Germinal center (tissue), 1 donor: ENCODE measurements at regions not wholly inside any gene's neighbourhood (a gene's known extent, or its start where the extent isn't known, plus 50 kb on each side); places are given as distances from the start of the nearest gene placed in this dataset.
"Not testable (repeated sequence)": the region's sequence is repeated elsewhere in the genome, so short reads cannot be mapped to it uniquely, and the experiment has no call there.

Source experiments
- DNase-seq: peaks from one replicate; pipeline ENCODE4 v3.0.0; 2012; ENCODE audit warnings: mixed read lengths, low spot score

GRCh38 chr14:61602003-61602732 lies 93.1 kb upstream of the HIF1A start:
- no peak for DNase-seq

DNA sequence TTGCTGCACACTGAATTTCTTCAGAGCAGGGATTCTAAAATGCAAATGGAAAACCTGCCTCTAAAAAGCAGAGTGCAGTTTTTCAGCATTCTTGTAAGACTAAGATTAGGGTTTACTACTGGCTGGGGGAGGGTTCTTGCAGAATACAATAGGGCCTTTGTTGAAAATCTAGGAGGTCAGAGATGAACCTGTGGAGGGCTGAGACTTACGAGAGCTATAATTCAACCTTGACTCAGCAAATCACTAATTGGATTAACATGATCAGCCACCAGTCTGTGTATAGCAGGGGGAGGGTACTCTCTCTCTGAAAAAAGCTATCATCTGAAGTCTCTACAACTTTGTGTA lies 92.6 kb upstream of the HIF1A start:
- no peak for DNase-seq

DNA sequence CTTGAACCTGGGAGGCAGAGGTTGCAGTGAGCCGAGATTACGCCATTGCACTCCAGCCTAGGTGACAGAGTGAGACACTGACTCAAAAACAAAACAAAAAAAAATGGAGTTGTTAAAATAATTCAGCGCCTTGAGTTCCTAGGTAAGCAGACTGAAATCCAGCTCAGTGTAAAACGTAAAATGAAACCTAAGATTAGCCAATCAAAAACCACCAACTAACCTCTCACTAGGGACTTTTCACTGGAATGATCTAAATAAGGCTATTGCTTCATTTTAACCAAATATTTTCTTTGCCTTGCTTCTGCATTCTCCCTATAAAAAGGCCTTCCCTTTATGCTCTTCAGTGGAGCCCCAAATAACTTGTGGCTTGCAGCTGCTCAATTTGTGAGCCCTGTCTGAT lies 91.6 kb upstream of the HIF1A start:
- DNase-seq, result no peak

DNA sequence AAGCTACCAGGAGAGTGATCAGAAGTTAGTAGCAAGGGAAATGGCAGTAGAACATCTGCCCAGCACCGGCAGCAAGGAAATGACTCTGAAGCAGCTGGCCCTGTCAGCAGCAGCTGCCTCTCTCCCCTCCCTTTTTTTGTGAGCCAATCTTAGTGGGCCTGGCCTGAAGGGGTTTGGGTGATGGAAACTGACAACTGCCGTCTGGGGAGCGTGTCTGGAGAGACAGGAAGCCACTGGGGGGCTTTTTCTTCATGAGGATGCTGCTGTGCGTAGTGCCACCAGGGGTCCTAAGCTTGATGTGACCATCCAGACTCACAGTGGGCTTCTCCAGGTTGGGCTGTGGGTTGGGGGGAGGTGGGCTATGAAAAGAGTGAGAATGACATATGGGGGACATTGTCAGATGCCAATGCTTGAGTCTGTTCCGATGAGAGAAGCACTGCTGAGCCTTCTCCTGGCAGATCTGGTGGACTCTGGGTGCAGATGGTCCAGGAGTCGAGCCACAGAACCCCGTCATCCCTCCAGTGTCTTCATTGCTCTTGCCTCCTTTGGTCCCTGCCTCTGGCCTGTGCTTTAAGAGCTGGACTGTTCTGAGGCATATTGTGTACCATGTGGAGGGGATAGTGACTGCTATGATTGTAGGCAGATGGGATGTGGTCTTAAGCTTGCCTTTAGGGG lies 87.6 kb upstream of the HIF1A start:
- peak; percentile 26 for DNase-seq

DNA sequence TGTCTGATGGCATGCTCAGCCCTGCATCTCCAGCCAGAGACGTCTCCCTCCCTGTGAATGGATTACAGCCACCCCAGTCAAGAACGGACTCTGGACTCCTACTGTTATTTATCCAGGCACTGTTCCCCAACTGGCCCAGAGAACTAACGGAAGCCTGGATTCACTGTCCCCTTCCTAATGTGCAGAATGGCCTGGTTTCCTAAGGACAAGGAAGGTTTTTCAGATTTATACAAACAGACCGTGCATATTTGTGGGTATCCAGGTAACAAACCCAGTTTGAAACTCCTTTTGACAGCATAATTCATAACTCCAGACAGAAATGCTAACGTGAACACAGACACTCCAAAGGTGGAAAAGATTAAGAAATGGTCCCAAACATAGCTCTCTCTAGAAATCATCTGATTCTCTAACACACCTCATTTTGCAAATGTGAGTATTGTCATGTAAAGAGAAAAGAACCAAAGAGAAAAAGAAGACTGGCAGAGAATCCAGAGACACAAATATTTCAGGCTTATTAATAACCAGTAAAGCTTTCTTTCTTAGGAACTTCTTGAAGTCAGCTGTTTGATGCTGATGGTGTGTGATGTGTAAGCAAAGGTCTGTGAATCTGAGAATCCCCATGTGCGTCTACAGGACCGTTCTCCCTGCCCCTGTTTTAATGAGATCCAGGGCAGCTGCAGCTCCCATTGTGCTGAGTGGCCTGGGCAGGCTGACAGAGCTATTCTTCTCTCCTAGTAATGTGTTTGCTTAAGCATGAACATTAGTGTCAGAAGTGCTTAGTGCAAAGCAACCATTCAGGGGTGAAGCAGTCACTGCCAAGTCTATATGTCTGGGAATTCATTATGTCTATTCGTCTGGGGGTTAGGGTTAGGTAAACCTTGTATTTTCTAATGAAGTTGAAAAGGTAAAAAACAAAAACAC lies 86.8 kb upstream of the HIF1A start:
- no peak for DNase-seq

GRCh38 chr14:61609191-61609843 lies 86.0 kb upstream of the HIF1A start:
- no peak for DNase-seq

GRCh38 chr14:61609884-61610283 lies 85.4 kb upstream of the HIF1A start:
- DNase-seq, result no peak

DNA sequence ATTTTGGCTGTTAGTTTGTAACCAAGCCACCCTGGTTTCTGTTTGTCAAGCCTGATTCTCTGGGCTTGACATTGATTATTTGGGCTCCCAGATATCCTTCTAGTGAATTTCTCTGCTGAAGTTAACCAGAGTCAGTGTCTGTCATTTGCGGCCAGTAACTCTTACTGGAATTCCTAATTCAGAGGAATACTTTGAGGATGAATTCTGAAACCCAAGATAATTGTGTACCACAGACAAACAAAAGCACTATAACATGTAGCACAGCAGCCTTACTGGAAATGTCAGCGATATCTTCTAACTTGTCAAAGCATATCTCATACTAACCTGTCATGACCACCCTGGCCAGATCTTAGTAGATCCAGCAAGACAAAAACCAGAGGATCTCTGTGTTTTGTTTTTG lies 84.4 kb upstream of the HIF1A start:
- DNase-seq, result no peak

DNA sequence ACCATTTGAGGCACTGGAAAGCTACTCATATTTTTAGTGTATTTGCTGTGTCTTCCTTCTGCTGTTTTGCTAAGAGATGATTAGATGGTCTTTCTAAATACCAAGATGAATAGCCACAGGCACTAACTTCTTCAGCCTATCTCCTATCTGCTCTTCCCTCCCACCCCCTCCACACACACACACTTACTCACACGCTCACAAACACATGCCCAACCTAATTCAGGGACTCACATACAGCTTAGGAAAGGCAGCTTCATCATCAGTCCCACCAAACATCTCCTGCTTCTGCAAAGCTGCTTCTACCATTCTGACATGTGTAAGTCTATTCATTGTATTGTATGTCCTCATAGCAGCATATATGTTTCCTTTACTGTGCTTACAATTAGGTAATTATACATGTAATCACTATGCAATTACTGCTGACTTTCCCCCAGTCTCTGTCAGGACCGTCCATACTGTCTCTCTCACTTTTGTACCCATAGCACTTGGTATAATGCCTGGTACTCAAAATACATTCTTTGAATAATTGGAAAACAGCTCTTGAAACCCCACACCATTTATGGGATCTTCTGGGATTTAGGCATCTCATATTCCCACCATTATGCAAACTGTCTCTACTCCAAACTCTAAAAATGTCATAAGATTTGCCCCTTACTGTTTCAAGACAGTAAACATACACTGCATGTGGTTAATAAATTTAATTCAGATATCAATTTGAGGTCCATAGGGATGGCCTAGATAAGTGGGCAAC lies 83.3 kb upstream of the HIF1A start:
- no peak for DNase-seq

GRCh38 chr14:61613006-61613405 lies 82.3 kb upstream of the HIF1A start:
- not testable (repeated sequence) for DNase-seq

- DNase-seq, result no peak
Measured at GRCh38 chr14:61614693-61615092, 80.6 kb upstream of the HIF1A start.

DNA sequence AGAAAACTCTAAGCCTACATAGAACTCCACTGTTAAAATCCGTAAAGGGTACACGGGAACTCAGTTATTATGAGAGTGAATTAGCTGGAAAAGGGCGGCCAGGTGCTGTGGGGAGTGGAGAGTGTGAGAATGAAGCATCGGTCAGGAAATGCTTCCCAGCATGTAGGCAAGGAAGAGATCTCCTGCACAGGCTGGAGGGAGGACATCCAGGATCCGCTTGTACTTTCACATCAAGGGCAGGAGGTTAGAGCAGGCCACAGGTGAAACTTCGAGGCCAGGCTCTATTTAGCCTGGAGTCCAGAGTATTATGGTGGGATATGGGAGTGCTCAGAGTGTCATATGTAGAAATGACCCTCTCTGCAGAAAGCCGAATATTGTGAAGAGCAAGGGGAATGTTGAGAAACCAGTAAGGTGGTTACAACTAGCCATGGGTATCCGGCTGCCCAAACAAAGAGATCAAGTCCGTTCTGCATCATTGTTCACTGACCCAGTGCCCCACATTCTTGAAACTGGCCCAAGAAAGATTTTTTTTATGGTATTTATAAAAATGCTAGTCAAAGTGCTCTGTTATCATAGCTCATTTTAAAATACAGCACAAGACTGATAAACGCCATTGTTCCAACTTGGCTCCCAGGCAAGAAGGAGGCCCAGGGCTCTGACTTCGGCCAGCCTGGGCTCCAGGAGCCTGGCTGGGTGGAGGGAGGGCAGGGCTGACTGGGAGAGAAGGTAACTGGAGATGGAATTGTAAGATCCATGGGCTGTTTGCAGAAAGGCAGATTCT lies 79.4 kb upstream of the HIF1A start:
- no peak for DNase-seq

DNA sequence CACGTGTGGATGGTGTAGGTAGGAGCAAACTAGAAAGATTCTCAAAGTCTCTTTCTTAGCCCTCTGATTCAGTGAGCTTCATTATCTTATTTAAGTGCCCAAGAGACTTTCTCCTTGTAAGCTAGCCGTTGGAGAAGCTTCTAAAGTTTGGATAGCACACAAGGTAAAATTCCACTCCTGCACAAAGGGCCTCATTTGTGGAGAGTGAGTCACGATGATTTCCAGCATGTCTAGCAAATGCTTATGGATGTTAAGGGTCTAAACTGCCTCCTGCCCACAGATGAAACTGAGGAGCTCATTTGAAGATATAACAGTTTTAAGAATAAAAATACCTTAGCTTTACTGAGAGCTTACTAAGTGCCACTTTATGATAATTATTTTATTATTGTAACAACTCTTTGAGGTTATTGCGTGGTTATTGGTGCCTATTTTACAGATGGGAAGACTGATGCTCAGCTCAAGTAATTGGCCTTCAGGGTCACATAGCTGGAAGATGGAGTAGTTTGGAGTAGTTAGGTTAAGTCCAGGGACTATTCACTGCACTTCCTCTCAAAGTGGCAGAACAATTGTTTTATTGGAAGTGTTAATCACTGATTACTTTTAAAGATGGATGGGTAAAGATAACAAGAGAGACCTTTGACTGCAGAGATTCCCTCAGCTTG lies 78.7 kb upstream of the HIF1A start:
- DNase-seq, result no peak

- no peak for DNase-seq
Measured at GRCh38 chr14:61618448-61618847, 76.9 kb upstream of the HIF1A start.

DNA sequence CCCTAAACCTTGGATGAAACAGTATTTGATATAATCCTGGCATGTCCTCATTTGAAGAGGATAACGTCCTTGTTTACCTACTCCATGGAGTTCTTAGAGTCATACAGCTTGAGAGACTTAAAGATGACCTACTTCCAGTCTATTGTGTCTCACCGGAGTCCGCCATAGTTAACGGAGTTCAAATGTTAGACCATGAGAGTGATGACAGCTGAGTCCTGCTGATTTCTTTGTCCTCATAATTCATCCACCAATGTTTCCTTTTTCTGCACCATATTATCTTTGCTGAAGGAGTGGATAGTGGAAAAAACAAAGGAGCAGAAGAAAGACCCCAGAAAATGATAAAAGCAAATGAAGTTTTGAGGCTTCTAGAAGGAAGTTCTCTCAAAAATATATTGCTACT lies 75.8 kb upstream of the HIF1A start:
- no peak for DNase-seq

- no peak for DNase-seq
Measured at GRCh38 chr14:61620130-61620946, 75.0 kb upstream of the HIF1A start.

DNA sequence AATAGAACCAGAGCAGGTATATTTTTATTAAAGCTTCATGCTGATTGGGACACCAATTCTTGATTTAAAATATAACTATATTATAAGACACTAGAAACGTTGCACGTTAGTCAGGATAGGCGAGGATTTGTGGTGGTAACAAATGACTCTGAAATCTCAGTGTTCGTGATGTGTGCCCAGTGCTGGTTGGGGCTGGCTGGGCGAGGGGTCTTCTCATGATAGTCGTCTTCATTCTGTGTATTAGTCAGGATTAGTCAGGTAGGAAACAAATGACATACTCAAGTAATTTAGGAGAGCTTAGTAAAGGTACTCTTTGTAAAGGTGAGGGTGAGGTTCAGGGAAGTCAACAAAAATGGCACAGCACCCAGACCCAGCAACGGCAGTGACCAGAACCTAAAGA lies 73.9 kb upstream of the HIF1A start:
- no peak for DNase-seq

DNA sequence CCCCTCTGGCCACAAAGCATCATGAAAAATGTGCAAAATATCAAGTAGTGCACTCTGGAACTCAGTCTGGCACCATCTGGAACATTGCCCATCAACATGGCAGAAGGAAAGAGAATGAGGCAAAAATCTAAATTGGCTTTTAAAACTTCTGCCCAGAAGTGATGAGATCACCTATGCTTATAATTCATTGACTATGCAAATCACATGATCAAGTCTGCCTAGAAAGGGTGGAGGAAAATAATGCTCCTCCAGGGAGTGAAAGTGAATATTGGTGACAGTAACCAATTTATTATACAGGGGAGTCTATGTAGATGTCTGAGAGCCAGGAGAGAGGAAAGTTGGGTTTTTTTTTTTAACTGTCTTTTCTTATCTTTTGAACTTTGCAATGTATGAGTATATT lies 73.3 kb upstream of the HIF1A start:
- no peak for DNase-seq

GRCh38 chr14:61623927-61624326 lies 71.4 kb upstream of the HIF1A start:
- no peak for DNase-seq
